GM18873 (cell line): ENCODE measurements at regions not wholly inside any gene's neighbourhood (a gene's known extent, or its start where the extent isn't known, plus 50 kb on each side); places are given as distances from the start of the nearest gene placed in this dataset.

Source experiments
- ATAC-seq: cut with Tn5 transposase; IDR thresholded peaks from one replicate; pipeline ENCODE4 v1.9.1; 2021; ENCODE audit warnings: mild to moderate bottlenecking, moderate library complexity, moderate number of reproducible peaks; ENCODE audit not compliant: unreplicated experiment, low FRiP score

- no peak for ATAC-seq
Observed at GRCh38 chr10:111200505-111201186, 123.8 kb downstream of the ADRA2A start.

- no peak for ATAC-seq
Observed at GRCh38 chr10:111203615-111204014, 126.8 kb downstream of the ADRA2A start.

GRCh38 chr10:111204838-111205237 lies 128.0 kb downstream of the ADRA2A start:
- no peak for ATAC-seq

GRCh38 chr10:111206521-111206920 lies 129.7 kb downstream of the ADRA2A start:
- no peak for ATAC-seq

GRCh38 chr10:111207500-111207899 lies 130.7 kb downstream of the ADRA2A start:
- no peak for ATAC-seq

- ATAC-seq = no peak
Observed at GRCh38 chr10:111208951-111209350, 132.1 kb downstream of the ADRA2A start.

GRCh38 chr10:111209692-111210091 lies 132.9 kb downstream of the ADRA2A start:
- ATAC-seq = no peak

GRCh38 chr10:111211241-111211640 lies 134.4 kb downstream of the ADRA2A start:
- no peak for ATAC-seq

GRCh38 chr10:111211706-111212105 lies 134.9 kb downstream of the ADRA2A start:
- no peak for ATAC-seq

- ATAC-seq = no peak
Observed at GRCh38 chr10:111221682-111222480, 145.1 kb downstream of the ADRA2A start.

- no peak for ATAC-seq
Observed at GRCh38 chr10:111222961-111223360, 146.1 kb downstream of the ADRA2A start.

GRCh38 chr10:111231779-111232178 lies 154.9 kb downstream of the ADRA2A start:
- no peak for ATAC-seq

GRCh38 chr10:111233439-111233838 lies 156.6 kb downstream of the ADRA2A start:
- no peak for ATAC-seq

- no peak for ATAC-seq
Observed at GRCh38 chr10:111234234-111234913, 157.5 kb downstream of the ADRA2A start.

GRCh38 chr10:111234914-111235302 lies 158.1 kb downstream of the ADRA2A start:
- ATAC-seq = no peak

GRCh38 chr10:111240348-111240747 lies 163.5 kb downstream of the ADRA2A start:
- no peak for ATAC-seq

GRCh38 chr10:111243126-111243525 lies 166.3 kb downstream of the ADRA2A start:
- no peak for ATAC-seq

GRCh38 chr10:111246136-111246535 lies 169.3 kb downstream of the ADRA2A start:
- no peak for ATAC-seq

GRCh38 chr10:111246814-111247452 lies 170.1 kb downstream of the ADRA2A start:
- no peak for ATAC-seq

- no peak for ATAC-seq
Observed at GRCh38 chr10:111247781-111248389, 171.1 kb downstream of the ADRA2A start.
